Adipose tissue (tissue), 3 donors: ENCODE measurements at regions not wholly inside any gene's neighbourhood (a gene's known extent, or its start where the extent isn't known, plus 50 kb on each side); places are given as distances from the start of the nearest gene placed in this dataset.

Source experiments
- H3K27ac ChIP-seq: one replicate; pipeline ENCODE4 v1.5.1; 2013; ENCODE audit warnings: low read depth, low read length
- WGBS, 3 donors: extraction: QIAGEN DNeasy Blood & Tissue Kit; methylation state at CpG; one replicate each; pipeline ENCODE4 v1.1.7; 2013; 5-methylcytosine and 5-hydroxymethylcytosine counted together
- donor health status: healthy with polysubstance abuse.
- donor health status: Bipolar disorder and iron deficiency.
- donor health status: healthy.

- H3K27ac ChIP-seq = no peak overlapping the region
- WGBS, 3 donors = 58 to 95% (median 92%) methylated on average over 3 of the region's 3 CpGs
Observed at GRCh38 chr12:92019491-92020277, 126.0 kb downstream of the BTG1 start.

GRCh38 chr12:92012691-92013090, 133.0 kb downstream of the BTG1 start:
- H3K27ac ChIP-seq = no peak overlapping the region
- WGBS, 3 donors = 98 to 100% (median 100%) methylated on average over 1 of the region's 1 CpG

- 57 to 86% (median 73%) methylated on average over 10 of the region's 10 CpGs for WGBS, 3 donors
- H3K27ac ChIP-seq = no peak overlapping the region
Observed at GRCh38 chr12:92010853-92011701, 134.6 kb downstream of the BTG1 start.

- no peak overlapping the region for H3K27ac ChIP-seq
- 80 to 94% (median 93%) methylated on average over 2 of the region's 2 CpGs for WGBS, 3 donors
Observed at GRCh38 chr12:92010368-92010767, 135.3 kb downstream of the BTG1 start.

- no peak overlapping the region for H3K27ac ChIP-seq
- 88 to 95% (median 93%) methylated on average over 5 of the region's 5 CpGs for WGBS, 3 donors
Observed at GRCh38 chr12:92008345-92008744, 137.3 kb downstream of the BTG1 start.

- 96 to 98% (median 98%) methylated on average over 9 of the region's 9 CpGs for WGBS, 3 donors
- H3K27ac ChIP-seq = no peak overlapping the region
Observed at GRCh38 chr12:92007787-92008186, 137.9 kb downstream of the BTG1 start.

- no peak overlapping the region for H3K27ac ChIP-seq
- WGBS, 3 donors = 61 to 76% (median 67%) methylated on average over 3 of the region's 3 CpGs
Observed at GRCh38 chr12:92003701-92004100, 141.9 kb downstream of the BTG1 start.

- H3K27ac ChIP-seq = no peak overlapping the region
- 43 to 72% (median 63%) methylated on average over 5 of the region's 5 CpGs for WGBS, 3 donors
Observed at GRCh38 chr12:92002673-92003382, 142.8 kb downstream of the BTG1 start.

GRCh38 chr12:92002195-92002649, 143.4 kb downstream of the BTG1 start:
- WGBS, 3 donors = 52 to 96% (median 93%) methylated on average over 1 of the region's 1 CpG
- H3K27ac ChIP-seq = no peak overlapping the region

GRCh38 chr12:92000597-92000996, 145.0 kb downstream of the BTG1 start:
- H3K27ac ChIP-seq = no peak overlapping the region
- 67 to 89% (median 72%) methylated on average over 2 of the region's 2 CpGs for WGBS, 3 donors

- H3K27ac ChIP-seq = no peak overlapping the region
- 96 to 100% (median 100%) methylated on average over 1 of the region's 1 CpG for WGBS, 3 donors
Observed at GRCh38 chr12:91999823-92000222, 145.8 kb downstream of the BTG1 start.

GRCh38 chr12:91998316-91998715, 147.3 kb downstream of the BTG1 start:
- WGBS, 3 donors = 93 to 100% (median 95%) methylated on average over 2 of the region's 2 CpGs
- no peak overlapping the region for H3K27ac ChIP-seq

- 75 to 84% (median 82%) methylated on average over 5 of the region's 5 CpGs for WGBS, 3 donors
- no peak overlapping the region for H3K27ac ChIP-seq
Observed at GRCh38 chr12:91994208-91994797, 151.3 kb downstream of the BTG1 start.

- 91 to 93% (median 92%) methylated on average over 6 of the region's 6 CpGs for WGBS, 3 donors
- H3K27ac ChIP-seq = no peak overlapping the region
Observed at GRCh38 chr12:91993287-91994017, 152.2 kb downstream of the BTG1 start.

GRCh38 chr12:91991399-91992187, 154.1 kb downstream of the BTG1 start:
- H3K27ac ChIP-seq = no peak overlapping the region
- WGBS, 3 donors = 0 to 74% (median 68%) methylated on average over 1 of the region's 1 CpG

GRCh38 chr12:91990525-91990924, 155.1 kb downstream of the BTG1 start:
- WGBS, 3 donors = 63 to 78% (median 69%) methylated on average over 2 of the region's 2 CpGs
- no peak overlapping the region for H3K27ac ChIP-seq

- H3K27ac ChIP-seq = no peak overlapping the region
- WGBS, 3 donors = 90 to 94% (median 92%) methylated on average over 1 of the region's 1 CpG
Observed at GRCh38 chr12:91989143-91989542, 156.5 kb downstream of the BTG1 start.
